ENCODE measurements at regions not wholly inside any gene's neighbourhood (a gene's known extent, or its start where the extent isn't known, plus 50 kb on each side); places are given as distances from the start of the nearest gene placed in this dataset.

- Histone ChIP-seq H3K27ac (no peak overlapping the region), H3K4me1 (no peaks in the 10 kb centered on the region), H3K36me3 (peaks cover 0 to 80% of the 10 kb centered on the region in 2 donors), H3K27me3 (no peaks in the 10 kb centered on the region), H3K4me3 (no peak overlapping the region), H3K9me3 (no peaks in the 10 kb centered on the region)
- no peak for TF ChIP-seq POLR2AphosphoS5 (IDR thresholded peaks at IDR 0.05)
- no peak for TF ChIP-seq EP300 (IDR thresholded peaks at IDR 0.05)
- no peak for TF ChIP-seq POLR2A (IDR thresholded peaks at IDR 0.05)
- no peak for TF ChIP-seq CTCF (IDR thresholded peaks at IDR 0.05)
- 35 to 44% methylated on average over 2 of the region's 2 CpGs for WGBS, 2 donors (ENCODE audit: low coverage in 1 of 2)
- no peak for ATAC-seq
Observed at GRCh38 chr6:144546807-144547206, 261.7 kb downstream of the UTRN start.

- 50 to 90% methylated on average over 1 of the region's 1 CpG for WGBS, 2 donors (ENCODE audit: low coverage in 1 of 2)
- Histone ChIP-seq H3K4me3 (no peak overlapping the region), H3K9me3 (no peaks in the 10 kb centered on the region), H3K27me3 (no peaks in the 10 kb centered on the region), H3K27ac (no peak overlapping the region), H3K4me1 (no peaks in the 10 kb centered on the region), H3K36me3 (peaks cover 0 to 82% of the 10 kb centered on the region in 2 donors)
- TF ChIP-seq POLR2AphosphoS5 (IDR thresholded peaks at IDR 0.05) (no peak), CTCF (IDR thresholded peaks at IDR 0.05) (no peak), POLR2A (IDR thresholded peaks at IDR 0.05) (no peak), EP300 (IDR thresholded peaks at IDR 0.05) (no peak)
- no peak for ATAC-seq
Observed at GRCh38 chr6:144547409-144547808, 262.3 kb downstream of the UTRN start.

- Histone ChIP-seq H3K9me3 (no peaks in the 10 kb centered on the region), H3K27ac (no peak overlapping the region), H3K4me3 (peak overlapping the region in 1 of 2 donors; percentile 14), H3K4me1 (no peaks in the 10 kb centered on the region), H3K36me3 (peaks cover 0 to 82% of the 10 kb centered on the region in 2 donors), H3K27me3 (no peaks in the 10 kb centered on the region)
- WGBS, 2 donors (ENCODE audit: low coverage in 1 of 2), result 45 to 58% methylated on average over 7 to 9 of the region's 9 CpGs
- TF ChIP-seq EP300 (IDR thresholded peaks at IDR 0.05) (no peak), POLR2A (IDR thresholded peaks at IDR 0.05) (no peak), POLR2AphosphoS5 (IDR thresholded peaks at IDR 0.05) (no peak), CTCF (IDR thresholded peaks at IDR 0.05) (peak in 2 of 4 experiments; percentile 14 to 38)
- ATAC-seq, result no peak
Observed at GRCh38 chr6:144548536-144548935, 263.4 kb downstream of the UTRN start.

- Histone ChIP-seq H3K4me1 (no peaks in the 10 kb centered on the region), H3K9me3 (no peaks in the 10 kb centered on the region), H3K27me3 (no peaks in the 10 kb centered on the region), H3K36me3 (peaks cover 0 to 77% of the 10 kb centered on the region in 2 donors), H3K4me3 (no peak overlapping the region), H3K27ac (no peak overlapping the region)
- TF ChIP-seq EP300 (IDR thresholded peaks at IDR 0.05) (no peak), CTCF (IDR thresholded peaks at IDR 0.05) (no peak), POLR2A (IDR thresholded peaks at IDR 0.05) (no peak), POLR2AphosphoS5 (IDR thresholded peaks at IDR 0.05) (no peak)
- 88 to 91% methylated on average over 5 of the region's 5 CpGs for whole genome bisulfite sequencing, 2 donors (ENCODE audit: low coverage in 1 of 2)
- ATAC-seq, result no peak
Observed at GRCh38 chr6:144549837-144550747, 265.0 kb downstream of the UTRN start.

- Histone ChIP-seq H3K9me3 (no peaks in the 10 kb centered on the region), H3K27me3 (no peaks in the 10 kb centered on the region), H3K27ac (no peak overlapping the region), H3K36me3 (peaks cover 0 to 73% of the 10 kb centered on the region in 2 donors), H3K4me1 (no peaks in the 10 kb centered on the region), H3K4me3 (no peak overlapping the region)
- WGBS, 2 donors (ENCODE audit: low coverage in 1 of 2), result 100% methylated on average over 1 of the region's 1 CpG
- TF ChIP-seq POLR2AphosphoS5 (IDR thresholded peaks at IDR 0.05) (no peak), EP300 (IDR thresholded peaks at IDR 0.05) (no peak), CTCF (IDR thresholded peaks at IDR 0.05) (no peak), POLR2A (IDR thresholded peaks at IDR 0.05) (no peak)
- ATAC-seq, result no peak
Observed at GRCh38 chr6:144551339-144551738, 266.2 kb downstream of the UTRN start.

Data from gastroesophageal sphincter (tissue), 4 donors.